ENCODE measurements at regions not wholly inside any gene's neighbourhood (a gene's known extent, or its start where the extent isn't known, plus 50 kb on each side); places are given as distances from the start of the nearest gene placed in this dataset.

GRCh38 chr2:121150126-121150525 is 134.9 kb downstream of the TFCP2L1 start:
- Histone ChIP-seq H3K27ac (no peak overlapping the region), H3K4me3 (no peak overlapping the region), H3K9me3 (no peaks in the 10 kb centered on the region), H3K36me3 (no peaks in the 10 kb centered on the region), H3K27me3 (no peaks in the 10 kb centered on the region), H3K4me1 (no peaks in the 10 kb centered on the region)
- 71 to 74% methylated on average over 6 to 7 of the region's 7 CpGs for WGBS, 2 donors
- TF ChIP-seq EP300 (IDR thresholded peaks at IDR 0.05) (no peak), POLR2A (IDR thresholded peaks at IDR 0.05) (no peak), CTCF (IDR thresholded peaks at IDR 0.05) (no peak)
- no peak for DNase-seq (ENCODE audit: low spot score in 2 of 2)

GRCh38 chr2:121150713-121151112 is 134.3 kb downstream of the TFCP2L1 start:
- Histone ChIP-seq H3K9me3 (no peaks in the 10 kb centered on the region), H3K36me3 (no peaks in the 10 kb centered on the region), H3K4me3 (no peak overlapping the region), H3K4me1 (no peaks in the 10 kb centered on the region), H3K27ac (no peak overlapping the region), H3K27me3 (no peaks in the 10 kb centered on the region)
- WGBS, 2 donors: 82 to 87% methylated on average over 4 of the region's 4 CpGs
- TF ChIP-seq POLR2A (IDR thresholded peaks at IDR 0.05): no peak
- no peak for TF ChIP-seq EP300 (IDR thresholded peaks at IDR 0.05)
- no peak for TF ChIP-seq CTCF (IDR thresholded peaks at IDR 0.05)
- DNase-seq (ENCODE audit: low spot score in 2 of 2): no peak

- H3K27ac ChIP-seq: no peak overlapping the region
- no peaks in the 10 kb centered on the region for H3K27me3 ChIP-seq
- H3K9me3 ChIP-seq: peaks cover 0 to 6% (median 0%) of the 10 kb centered on the region in 4 donors
- DNase-seq (ENCODE audit: low spot score in 2 of 2): no peak
- no peaks in the 10 kb centered on the region for H3K36me3 ChIP-seq
- no peak for TF ChIP-seq POLR2A (IDR thresholded peaks at IDR 0.05)
- TF ChIP-seq CTCF (IDR thresholded peaks at IDR 0.05): no peak
- TF ChIP-seq EP300 (IDR thresholded peaks at IDR 0.05): no peak
- no peak overlapping the region for H3K4me3 ChIP-seq
- 76 to 80% methylated on average over 14 of the region's 14 CpGs for WGBS, 2 donors
- no peaks in the 10 kb centered on the region for H3K4me1 ChIP-seq
Measured at GRCh38 chr2:121151311-121152109, 133.5 kb downstream of the TFCP2L1 start.

GRCh38 chr2:121152861-121153260 is 132.1 kb downstream of the TFCP2L1 start:
- Histone ChIP-seq H3K4me3 (no peak overlapping the region), H3K27me3 (no peaks in the 10 kb centered on the region), H3K9me3 (peaks cover 0 to 20% (median 0%) of the 10 kb centered on the region in 4 donors), H3K36me3 (no peaks in the 10 kb centered on the region), H3K27ac (no peak overlapping the region), H3K4me1 (no peaks in the 10 kb centered on the region)
- TF ChIP-seq POLR2A (IDR thresholded peaks at IDR 0.05): no peak
- no peak for TF ChIP-seq CTCF (IDR thresholded peaks at IDR 0.05)
- no peak for TF ChIP-seq EP300 (IDR thresholded peaks at IDR 0.05)
- 94% methylated on average over 6 to 7 of the region's 7 CpGs for WGBS, 2 donors
- no peak for DNase-seq (ENCODE audit: low spot score in 2 of 2)

GRCh38 chr2:121153516-121153915 is 131.5 kb downstream of the TFCP2L1 start:
- TF ChIP-seq CTCF (IDR thresholded peaks at IDR 0.05) (no peak), EP300 (IDR thresholded peaks at IDR 0.05) (no peak), POLR2A (IDR thresholded peaks at IDR 0.05) (no peak)
- Histone ChIP-seq H3K4me1 (no peaks in the 10 kb centered on the region), H3K9me3 (peaks cover 0 to 26% (median 0%) of the 10 kb centered on the region in 4 donors), H3K27me3 (no peaks in the 10 kb centered on the region), H3K27ac (no peak overlapping the region), H3K36me3 (no peaks in the 10 kb centered on the region), H3K4me3 (no peak overlapping the region)
- WGBS, 2 donors: 68 to 69% methylated on average over 6 of the region's 6 CpGs
- DNase-seq (ENCODE audit: low spot score in 2 of 2): no peak
